ENCODE measurements at regions not wholly inside any gene's neighbourhood (a gene's known extent, or its start where the extent isn't known, plus 50 kb on each side); places are given as distances from the start of the nearest gene placed in this dataset.

- Histone ChIP-seq H3K27me3 (ENCODE audit: insufficient read depth, low read length) (no peaks in the 10 kb centered on the region), H3K9me3 (ENCODE audit: low read length) (no peaks in the 10 kb centered on the region)
Observed at GRCh38 chr2:175464311-175464670, 282.8 kb upstream of the ATP5MC3 start.

GRCh38 chr2:175463589-175464310 lies 282.2 kb upstream of the ATP5MC3 start:
- Histone ChIP-seq H2AFZ (ENCODE audit: low read depth, low read length) (no peak overlapping the region), H3K4me1 (ENCODE audit: insufficient read depth, low read length) (no peaks in the 10 kb centered on the region), H3K9me3 (ENCODE audit: low read length) (no peaks in the 10 kb centered on the region), H3K36me3 (ENCODE audit: insufficient read depth, low read length) (no peaks in the 10 kb centered on the region), H3K27me3 (ENCODE audit: insufficient read depth, low read length) (no peaks in the 10 kb centered on the region), H3K4me3 (ENCODE audit: low read length) (no peak overlapping the region)

More at GRCh38 chr2:175464311-175464670, 282.8 kb upstream of the ATP5MC3 start:
- no peak overlapping the region for H3K4me3 ChIP-seq (ENCODE audit: low read length)
- H3K4me1 ChIP-seq (ENCODE audit: insufficient read depth, low read length), result no peaks in the 10 kb centered on the region
- H3K36me3 ChIP-seq (ENCODE audit: insufficient read depth, low read length), result no peaks in the 10 kb centered on the region
- H2AFZ ChIP-seq (ENCODE audit: low read depth, low read length), result no peak overlapping the region

GRCh38 chr2:175463169-175463568 lies 281.7 kb upstream of the ATP5MC3 start:
- H2AFZ ChIP-seq (ENCODE audit: low read depth, low read length), result no peak overlapping the region
- H3K27me3 ChIP-seq (ENCODE audit: insufficient read depth, low read length), result no peaks in the 10 kb centered on the region
- no peaks in the 10 kb centered on the region for H3K9me3 ChIP-seq (ENCODE audit: low read length)
- no peaks in the 10 kb centered on the region for H3K4me1 ChIP-seq (ENCODE audit: insufficient read depth, low read length)
- H3K4me3 ChIP-seq (ENCODE audit: low read length), result no peak overlapping the region
- H3K36me3 ChIP-seq (ENCODE audit: insufficient read depth, low read length), result no peaks in the 10 kb centered on the region

GRCh38 chr2:175462246-175462645 lies 280.7 kb upstream of the ATP5MC3 start:
- Histone ChIP-seq H3K9me3 (ENCODE audit: low read length) (no peaks in the 10 kb centered on the region), H3K4me1 (ENCODE audit: insufficient read depth, low read length) (no peaks in the 10 kb centered on the region), H2AFZ (ENCODE audit: low read depth, low read length) (no peak overlapping the region), H3K27me3 (ENCODE audit: insufficient read depth, low read length) (no peaks in the 10 kb centered on the region), H3K36me3 (ENCODE audit: insufficient read depth, low read length) (no peaks in the 10 kb centered on the region), H3K4me3 (ENCODE audit: low read length) (no peak overlapping the region)

GRCh38 chr2:175461839-175462238 lies 280.3 kb upstream of the ATP5MC3 start:
- Histone ChIP-seq H3K27me3 (ENCODE audit: insufficient read depth, low read length) (no peaks in the 10 kb centered on the region), H3K36me3 (ENCODE audit: insufficient read depth, low read length) (no peaks in the 10 kb centered on the region), H3K9me3 (ENCODE audit: low read length) (no peaks in the 10 kb centered on the region), H2AFZ (ENCODE audit: low read depth, low read length) (no peak overlapping the region), H3K4me3 (ENCODE audit: low read length) (no peak overlapping the region), H3K4me1 (ENCODE audit: insufficient read depth, low read length) (no peaks in the 10 kb centered on the region)

DNA sequence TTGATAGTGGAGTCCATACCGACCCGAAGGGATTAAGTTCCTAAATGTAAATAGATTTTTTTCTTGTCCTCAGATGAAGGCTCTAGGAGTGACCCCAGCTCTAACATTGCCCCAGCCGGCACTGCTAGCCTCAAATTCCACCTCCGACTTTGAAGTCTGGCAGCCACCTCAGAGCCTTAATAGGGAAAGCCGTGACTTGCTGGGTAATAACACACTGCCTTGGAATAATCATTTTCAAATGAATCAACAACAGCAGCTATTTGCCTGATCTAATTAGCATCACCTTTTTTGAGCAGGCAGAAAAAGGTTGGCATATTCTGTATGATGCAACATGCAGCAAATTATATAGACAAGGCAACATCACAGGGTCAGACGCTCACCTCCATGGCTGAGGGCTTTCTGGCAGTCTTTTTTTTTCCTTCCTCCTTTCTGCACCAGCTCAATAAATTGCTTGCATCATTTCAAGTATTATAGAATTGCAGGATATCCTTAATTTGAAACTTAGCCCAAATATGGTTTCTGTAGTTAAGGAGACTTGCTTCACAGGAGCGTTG lies 276.5 kb upstream of the ATP5MC3 start:
- Histone ChIP-seq H3K4me3 (ENCODE audit: low read length) (no peak overlapping the region), H3K4me1 (ENCODE audit: insufficient read depth, low read length) (no peaks in the 10 kb centered on the region), H3K9me3 (ENCODE audit: low read length) (no peaks in the 10 kb centered on the region), H2AFZ (ENCODE audit: low read depth, low read length) (no peak overlapping the region), H3K27me3 (ENCODE audit: insufficient read depth, low read length) (peaks cover under 1% of the 10 kb centered on the region), H3K36me3 (ENCODE audit: insufficient read depth, low read length) (no peaks in the 10 kb centered on the region)

- no peaks in the 10 kb centered on the region for H3K4me1 ChIP-seq (ENCODE audit: insufficient read depth, low read length)
- H3K36me3 ChIP-seq (ENCODE audit: insufficient read depth, low read length), result no peaks in the 10 kb centered on the region
- peaks cover 3% of the 10 kb centered on the region for H3K27me3 ChIP-seq (ENCODE audit: insufficient read depth, low read length)
- no peaks in the 10 kb centered on the region for H3K9me3 ChIP-seq (ENCODE audit: low read length)
- H3K4me3 ChIP-seq (ENCODE audit: low read length), result no peak overlapping the region
- no peak overlapping the region for H2AFZ ChIP-seq (ENCODE audit: low read depth, low read length)
Observed at GRCh38 chr2:175454953-175455389, 273.5 kb upstream of the ATP5MC3 start.

GRCh38 chr2:175450029-175450760 lies 268.7 kb upstream of the ATP5MC3 start:
- H3K4me1 ChIP-seq (ENCODE audit: insufficient read depth, low read length), result no peaks in the 10 kb centered on the region
- H3K27me3 ChIP-seq (ENCODE audit: insufficient read depth, low read length), result peaks cover 3% of the 10 kb centered on the region
- H3K36me3 ChIP-seq (ENCODE audit: insufficient read depth, low read length), result no peaks in the 10 kb centered on the region
- H3K4me3 ChIP-seq (ENCODE audit: low read length), result no peak overlapping the region
- no peaks in the 10 kb centered on the region for H3K9me3 ChIP-seq (ENCODE audit: low read length)
- H2AFZ ChIP-seq (ENCODE audit: low read depth, low read length), result no peak overlapping the region

- Histone ChIP-seq H3K4me1 (ENCODE audit: insufficient read depth, low read length) (no peaks in the 10 kb centered on the region), H3K9me3 (ENCODE audit: low read length) (no peaks in the 10 kb centered on the region), H3K36me3 (ENCODE audit: insufficient read depth, low read length) (no peaks in the 10 kb centered on the region), H2AFZ (ENCODE audit: low read depth, low read length) (no peak overlapping the region), H3K27me3 (ENCODE audit: insufficient read depth, low read length) (peaks cover 3% of the 10 kb centered on the region), H3K4me3 (ENCODE audit: low read length) (no peak overlapping the region)
Observed at GRCh38 chr2:175449616-175450015, 268.1 kb upstream of the ATP5MC3 start.

- no peak overlapping the region for H3K4me3 ChIP-seq (ENCODE audit: low read length)
Observed at GRCh38 chr2:175446201-175446600, 264.7 kb upstream of the ATP5MC3 start.

GRCh38 chr2:175445281-175445680 lies 263.8 kb upstream of the ATP5MC3 start:
- Histone ChIP-seq H3K9me3 (ENCODE audit: low read length) (no peaks in the 10 kb centered on the region), H3K4me3 (ENCODE audit: low read length) (no peak overlapping the region), H3K27me3 (ENCODE audit: insufficient read depth, low read length) (no peaks in the 10 kb centered on the region), H3K36me3 (ENCODE audit: insufficient read depth, low read length) (no peaks in the 10 kb centered on the region), H2AFZ (ENCODE audit: low read depth, low read length) (no peak overlapping the region), H3K4me1 (ENCODE audit: insufficient read depth, low read length) (peaks cover 13% of the 10 kb centered on the region)

More at GRCh38 chr2:175446201-175446600, 264.7 kb upstream of the ATP5MC3 start:
- no peak overlapping the region for H2AFZ ChIP-seq (ENCODE audit: low read depth, low read length)
- H3K36me3 ChIP-seq (ENCODE audit: insufficient read depth, low read length), result no peaks in the 10 kb centered on the region
- peaks cover 12% of the 10 kb centered on the region for H3K4me1 ChIP-seq (ENCODE audit: insufficient read depth, low read length)
- H3K27me3 ChIP-seq (ENCODE audit: insufficient read depth, low read length), result no peaks in the 10 kb centered on the region
- no peaks in the 10 kb centered on the region for H3K9me3 ChIP-seq (ENCODE audit: low read length)

DNA sequence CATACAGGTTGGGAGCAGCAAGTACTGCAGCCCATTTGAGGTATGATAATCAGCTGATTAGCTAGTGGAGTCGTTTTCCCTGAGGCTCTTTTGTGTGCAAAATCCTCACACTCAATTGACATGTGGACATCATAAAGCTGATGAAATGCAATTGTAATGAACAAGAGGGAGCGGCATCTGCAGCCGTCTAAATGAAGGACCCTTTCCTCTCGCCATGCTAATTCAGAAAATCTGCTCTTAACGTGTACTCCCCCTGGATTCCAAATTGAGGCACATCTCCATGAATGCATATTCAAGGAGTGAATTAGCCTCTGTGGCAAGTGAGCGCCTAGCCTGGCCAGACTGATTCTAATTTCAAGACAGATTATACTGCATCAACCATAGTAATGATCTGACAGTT lies 260.9 kb upstream of the ATP5MC3 start:
- Histone ChIP-seq H3K9me3 (ENCODE audit: low read length) (no peaks in the 10 kb centered on the region), H3K4me1 (ENCODE audit: insufficient read depth, low read length) (peaks cover 13% of the 10 kb centered on the region), H2AFZ (ENCODE audit: low read depth, low read length) (peak overlapping the region; percentile 63), H3K27me3 (ENCODE audit: insufficient read depth, low read length) (no peaks in the 10 kb centered on the region), H3K36me3 (ENCODE audit: insufficient read depth, low read length) (no peaks in the 10 kb centered on the region), H3K4me3 (ENCODE audit: low read length) (no peak overlapping the region)

DNA sequence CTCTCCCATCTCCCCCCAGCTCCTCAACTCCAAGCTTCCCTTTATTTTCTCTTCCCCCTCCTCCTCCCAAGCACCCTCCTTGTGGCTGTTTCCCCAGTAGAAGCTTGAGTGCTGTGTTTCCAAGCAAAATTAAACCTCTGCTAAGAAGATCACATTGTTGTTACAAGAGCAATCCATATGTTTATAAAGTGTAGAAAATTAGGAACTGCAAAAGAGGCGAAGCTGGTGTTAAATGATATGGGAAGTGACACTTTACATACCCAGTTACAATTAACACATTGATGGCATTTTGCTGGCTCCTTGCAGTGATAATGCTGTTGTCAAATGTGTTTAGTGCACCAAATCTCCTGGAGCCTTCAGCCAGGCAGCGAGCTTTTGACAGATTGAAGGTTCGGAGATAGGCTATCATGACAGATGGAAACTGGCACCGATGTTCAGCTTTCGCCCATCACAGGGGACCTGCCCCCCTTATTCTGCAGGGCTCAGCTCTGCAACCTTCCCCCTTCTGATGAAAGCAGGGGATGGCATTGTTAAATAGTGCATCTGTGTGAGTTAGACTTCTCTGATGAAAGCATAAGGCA lies 259.8 kb upstream of the ATP5MC3 start:
- H3K9me3 ChIP-seq (ENCODE audit: low read length), result no peaks in the 10 kb centered on the region
- no peaks in the 10 kb centered on the region for H3K27me3 ChIP-seq (ENCODE audit: insufficient read depth, low read length)
- H3K36me3 ChIP-seq (ENCODE audit: insufficient read depth, low read length), result no peaks in the 10 kb centered on the region
- no peak overlapping the region for H3K4me3 ChIP-seq (ENCODE audit: low read length)
- H3K4me1 ChIP-seq (ENCODE audit: insufficient read depth, low read length), result peaks cover 13% of the 10 kb centered on the region
- H2AFZ ChIP-seq (ENCODE audit: low read depth, low read length), result no peak overlapping the region
